GM23338 (cell line): ENCODE measurements at regions not wholly inside any gene's neighbourhood (a gene's known extent, or its start where the extent isn't known, plus 50 kb on each side); places are given as distances from the start of the nearest gene placed in this dataset.

ENCODE experiments used
- ATAC-seq: fragments of 200-7000 bp; cut with Tn5 transposase; 3 replicates; pipeline ENCODE4 v1.9.1; 2020
- DNase-seq: peaks from one replicate; pipeline ENCODE4 v3.0.0-alpha.2; 2015; ENCODE audit warnings: low spot score
- H2AFZ ChIP-seq: fragments of 200-600 bp; sonication (generic); 2 replicates; pipeline ENCODE4 v1.8.0; 2016; ENCODE audit warnings: antibody characterized with exemption, mild to moderate bottlenecking, moderate library complexity
- H3F3A ChIP-seq: fragments of 200-600 bp; sonication (generic); replicated peaks from 2 replicates; pipeline ENCODE4 v1.8.0; 2017; ENCODE audit warnings: antibody characterized with exemption, mixed run types, low read depth
- H3K27ac ChIP-seq: fragments of 200-600 bp; sonication (generic); 2 replicates; pipeline ENCODE4 v1.6.1; 2016; ENCODE audit warnings: low read depth
- H3K27me3 ChIP-seq: fragments of 200-600 bp; sonication (generic); 2 replicates; pipeline ENCODE4 v1.8.0; 2016; ENCODE audit warnings: mild to moderate bottlenecking, mixed run types, moderate library complexity; ENCODE audit not compliant: insufficient read depth
- H3K36me3 ChIP-seq: fragments of 200-600 bp; sonication (generic); 2 replicates; pipeline ENCODE4 v1.8.0; 2016; ENCODE audit warnings: mild to moderate bottlenecking; ENCODE audit not compliant: insufficient read depth
- H3K4me1 ChIP-seq: fragments of 200-600 bp; sonication (generic); 2 replicates; pipeline ENCODE4 v1.8.0; 2016; ENCODE audit warnings: mild to moderate bottlenecking, moderate library complexity; ENCODE audit not compliant: insufficient read depth
- H3K4me2 ChIP-seq: fragments of 200-600 bp; sonication (generic); 2 replicates; pipeline ENCODE4 v1.7.1; 2017; ENCODE audit warnings: mixed run types
- H3K4me3 ChIP-seq: fragments of 200-600 bp; sonication (generic); 2 replicates; pipeline ENCODE4 v1.6.1; 2016; ENCODE audit warnings: mixed run types
- H3K79me2 ChIP-seq: fragments of 200-600 bp; sonication (generic); replicated peaks from 2 replicates; pipeline ENCODE4 v1.8.0; 2017; ENCODE audit warnings: mild to moderate bottlenecking; ENCODE audit not compliant: insufficient read depth
- H3K9me2 ChIP-seq: fragments of 200-600 bp; sonication (generic); 2 replicates; pipeline ENCODE4 v1.8.0; 2017; ENCODE audit not compliant: insufficient read depth
- H4K20me1 ChIP-seq: fragments of 200-600 bp; sonication (generic); replicated peaks from 2 replicates; pipeline ENCODE4 v1.8.0; 2017; ENCODE audit warnings: mild to moderate bottlenecking; ENCODE audit not compliant: insufficient read depth
- H3K27ac Mint-ChIP-seq: 2 replicates; pipeline ENCODE4 v1.8.0; 2020; ENCODE audit warnings: inconsistent platforms, mild to moderate bottlenecking, moderate library complexity, mixed read lengths
- H3K27me3 Mint-ChIP-seq: 3 replicates; pipeline ENCODE4 v1.8.0; 2022; ENCODE audit warnings: low read depth, mild to moderate bottlenecking, moderate library complexity, mixed read lengths, inconsistent platforms; ENCODE audit not compliant: insufficient read depth, poor library complexity
- H3K36me3 Mint-ChIP-seq: 3 replicates; pipeline ENCODE4 v1.8.0; 2021; ENCODE audit warnings: low read depth, mild to moderate bottlenecking, inconsistent platforms, moderate library complexity, mixed read lengths
- H3K4me1 Mint-ChIP-seq: 3 replicates; pipeline ENCODE4 v1.8.0; 2020; ENCODE audit warnings: mild to moderate bottlenecking, inconsistent platforms, mixed read lengths
- H3K4me3 Mint-ChIP-seq: 3 replicates; pipeline ENCODE4 v1.8.0; 2021; ENCODE audit warnings: moderate library complexity, mild to moderate bottlenecking, inconsistent platforms, mixed read lengths
- H3K9me3 Mint-ChIP-seq: 3 replicates; pipeline ENCODE4 v1.8.0; 2020; ENCODE audit warnings: moderate library complexity, mild to moderate bottlenecking, inconsistent platforms, mixed read lengths
- CREB1 ChIP-seq: fragments of 250-450 bp; sonication (Bioruptor Pico); IDR thresholded peaks from 2 replicates; pipeline ENCODE4 v1.5.0; 2020; ENCODE audit warnings: low read depth, mild to moderate bottlenecking, moderate library complexity
- CTCF ChIP-seq, 2 experiments: fragments of 200-600 bp in 1 of 2; sonication (generic) in 1 of 2; conservative IDR thresholded peaks; 2 replicates each; pipeline versions ENCODE4 v1.5.1 to v1.6.1; 2016 to 2017; ENCODE audit warnings: antibody characterized with exemption in 2 of 2, low read depth in 2 of 2, mild to moderate bottlenecking in 2 of 2, moderate library complexity in 1 of 2
- ETS1 ChIP-seq: IDR thresholded peaks from 2 replicates; pipeline ENCODE4 v1.6.1; 2016; ENCODE audit warnings: antibody characterized with exemption
- EZH2 ChIP-seq: fragments of 200-600 bp; sonication (generic); IDR thresholded peaks from one replicate; pipeline ENCODE4 v1.8.0; 2017; ENCODE audit warnings: antibody characterized with exemption, mild to moderate bottlenecking, low read depth; ENCODE audit not compliant: unreplicated experiment
- EZH2phosphoT487 ChIP-seq: fragments of 200-600 bp; sonication (generic); IDR thresholded peaks from one replicate; pipeline ENCODE4 v1.8.1; 2018; ENCODE audit warnings: antibody characterized with exemption; ENCODE audit not compliant: unreplicated experiment
- JUNB ChIP-seq: IDR thresholded peaks from one replicate; pipeline ENCODE4 v1.6.1; 2016; ENCODE audit warnings: antibody characterized with exemption; ENCODE audit not compliant: unreplicated experiment
- POLR2AphosphoS5 ChIP-seq: IDR thresholded peaks from 2 replicates; pipeline ENCODE4 v1.6.1; 2016; ENCODE audit warnings: antibody characterized with exemption, low read depth
- ZNF114 ChIP-seq: fragments of 250-450 bp; sonication (Bioruptor Pico); IDR thresholded peaks from 2 replicates; pipeline ENCODE4 v1.5.0; 2020; ENCODE audit warnings: mild to moderate bottlenecking, moderate library complexity
- ZNF331 ChIP-seq: fragments of 250-450 bp; sonication (Bioruptor Pico); IDR thresholded peaks from 2 replicates; pipeline ENCODE4 v1.5.0; 2020; ENCODE audit warnings: low read depth, mild to moderate bottlenecking, moderate library complexity

- H3K36me3 ChIP-seq, result no peaks in the 10 kb centered on the region
- DNase-seq (no peak), ATAC-seq (no peak)
- no peaks in the 10 kb centered on the region for H4K20me1 ChIP-seq
- Mint-ChIP-seq H3K27ac (no peak overlapping the region), H3K9me3 (peaks cover 4% of the 10 kb centered on the region; the same call in 2 of the 3 replicates), H3K36me3 (no peaks in the 10 kb centered on the region), H3K27me3 (no peaks in the 10 kb centered on the region), H3K4me3 (no peak overlapping the region), H3K4me1 (no peaks in the 10 kb centered on the region)
- TF ChIP-seq JUNB (no peak), POLR2AphosphoS5 (no peak), ETS1 (no peak)
- H3K4me2 ChIP-seq, result no peak overlapping the region
- H3K9me2 ChIP-seq, result no peaks in the 10 kb centered on the region
- no peaks in the 10 kb centered on the region for H3K4me1 ChIP-seq
- H3K27me3 ChIP-seq, result no peaks in the 10 kb centered on the region
- no peaks in the 10 kb centered on the region for H3F3A ChIP-seq
- H3K79me2 ChIP-seq, result no peaks in the 10 kb centered on the region
- H3K27ac ChIP-seq, result no peak overlapping the region
- H2AFZ ChIP-seq, result peak overlapping the region; percentile 76; the same call in 1 of the 2 replicates
- no peak overlapping the region for H3K4me3 ChIP-seq
Measured at GRCh38 chr16:65532258-65532657, 410.4 kb upstream of the CDH11 start.

GRCh38 chr16:65531475-65531874, 409.6 kb upstream of the CDH11 start:
- Histone ChIP-seq H3K4me3 (no peak overlapping the region), H3F3A (no peaks in the 10 kb centered on the region), H3K4me2 (no peak overlapping the region), H3K27ac (no peak overlapping the region), H3K4me1 (no peaks in the 10 kb centered on the region), H2AFZ (no peak overlapping the region), H4K20me1 (no peaks in the 10 kb centered on the region), H3K36me3 (no peaks in the 10 kb centered on the region), H3K27me3 (no peaks in the 10 kb centered on the region), H3K79me2 (no peaks in the 10 kb centered on the region), H3K9me2 (no peaks in the 10 kb centered on the region)
- TF ChIP-seq ZNF114 (CRISPR knock-in tag) (no peak), CTCF (conservative IDR thresholded peaks at IDR 0.05; ENCODE audit: low read depth in 2 of 2) (no peak), EZH2phosphoT487 (no peak), EZH2 (no peak), JUNB (no peak), CREB1 (no peak)
- Mint-ChIP-seq H3K36me3 (no peaks in the 10 kb centered on the region), H3K4me3 (no peak overlapping the region), H3K27me3 (no peaks in the 10 kb centered on the region), H3K9me3 (peaks cover 4% of the 10 kb centered on the region; the same call in 2 of the 3 replicates), H3K27ac (no peak overlapping the region), H3K4me1 (no peaks in the 10 kb centered on the region)
- no peak for DNase-seq
- ATAC-seq, result no peak

- Histone ChIP-seq H3K4me2 (no peak overlapping the region), H3K36me3 (no peaks in the 10 kb centered on the region), H3K79me2 (no peaks in the 10 kb centered on the region), H4K20me1 (no peaks in the 10 kb centered on the region), H3F3A (peaks cover 8% of the 10 kb centered on the region; the same call in 1 of the 2 replicates), H3K4me3 (no peak overlapping the region), H3K27ac (no peak overlapping the region), H2AFZ (no peak overlapping the region), H3K4me1 (peaks cover 33% of the 10 kb centered on the region), H3K27me3 (no peaks in the 10 kb centered on the region), H3K9me2 (peaks cover 3% of the 10 kb centered on the region; the same call in 1 of the 2 replicates)
- no peaks in the 10 kb centered on the region for H3K36me3 Mint-ChIP-seq
- TF ChIP-seq CTCF (conservative IDR thresholded peaks at IDR 0.05; ENCODE audit: low read depth in 2 of 2) (0 out of 4 replicates have a peak, but pooled peaks of 1 of the 2 experiments have one; percentile 12), ZNF331 (no peak)
- peaks cover 37% of the 10 kb centered on the region for H3K4me1 Mint-ChIP-seq
- H3K27ac Mint-ChIP-seq, result no peak overlapping the region
- ATAC-seq (no peak), DNase-seq (no peak)
- peaks cover 3% of the 10 kb centered on the region for H3K27me3 Mint-ChIP-seq
- H3K4me3 Mint-ChIP-seq, result no peak overlapping the region
- peaks cover 4% of the 10 kb centered on the region; the same call in 2 of the 3 replicates for H3K9me3 Mint-ChIP-seq
Measured at GRCh38 chr16:65525707-65526106, 403.8 kb upstream of the CDH11 start.
